ENCODE measurements at regions not wholly inside any gene's neighbourhood (a gene's known extent, or its start where the extent isn't known, plus 50 kb on each side); places are given as distances from the start of the nearest gene placed in this dataset.

DNA sequence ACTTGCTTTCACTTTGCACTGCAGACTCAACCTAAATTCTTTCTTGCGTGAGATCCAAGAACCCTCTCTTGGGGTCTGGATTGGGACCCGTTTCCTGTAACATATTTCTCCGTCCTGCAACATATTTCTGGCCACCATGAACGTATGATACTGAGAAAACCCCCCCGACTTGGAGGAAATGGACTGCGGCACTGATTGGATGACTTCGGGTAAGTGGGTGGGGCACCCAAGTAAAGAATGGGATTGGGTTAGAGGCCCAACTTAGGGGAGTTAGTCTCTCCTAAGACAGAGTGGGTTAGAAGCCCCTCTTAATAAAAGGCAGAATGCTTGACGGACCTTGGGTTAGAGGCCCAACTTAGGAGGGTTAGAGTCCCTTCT is 690.4 kb downstream of the UQCRFS1 start:
- H3K4me3 ChIP-seq (ENCODE audit: low read length), result no peak overlapping the region
- TF ChIP-seq, protein P1, sequence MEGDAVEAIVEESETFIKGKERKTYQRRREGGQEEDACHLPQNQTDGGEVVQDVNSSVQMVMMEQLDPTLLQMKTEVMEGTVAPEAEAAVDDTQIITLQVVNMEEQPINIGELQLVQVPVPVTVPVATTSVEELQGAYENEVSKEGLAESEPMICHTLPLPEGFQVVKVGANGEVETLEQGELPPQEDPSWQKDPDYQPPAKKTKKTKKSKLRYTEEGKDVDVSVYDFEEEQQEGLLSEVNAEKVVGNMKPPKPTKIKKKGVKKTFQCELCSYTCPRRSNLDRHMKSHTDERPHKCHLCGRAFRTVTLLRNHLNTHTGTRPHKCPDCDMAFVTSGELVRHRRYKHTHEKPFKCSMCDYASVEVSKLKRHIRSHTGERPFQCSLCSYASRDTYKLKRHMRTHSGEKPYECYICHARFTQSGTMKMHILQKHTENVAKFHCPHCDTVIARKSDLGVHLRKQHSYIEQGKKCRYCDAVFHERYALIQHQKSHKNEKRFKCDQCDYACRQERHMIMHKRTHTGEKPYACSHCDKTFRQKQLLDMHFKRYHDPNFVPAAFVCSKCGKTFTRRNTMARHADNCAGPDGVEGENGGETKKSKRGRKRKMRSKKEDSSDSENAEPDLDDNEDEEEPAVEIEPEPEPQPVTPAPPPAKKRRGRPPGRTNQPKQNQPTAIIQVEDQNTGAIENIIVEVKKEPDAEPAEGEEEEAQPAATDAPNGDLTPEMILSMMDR (IDR thresholded peaks at IDR 0.05; ENCODE audit: insufficient read depth, low read depth, low read length, missing control alignments), result no peak
- no peak for DNase-seq (ENCODE audit: low read depth)

DNA sequence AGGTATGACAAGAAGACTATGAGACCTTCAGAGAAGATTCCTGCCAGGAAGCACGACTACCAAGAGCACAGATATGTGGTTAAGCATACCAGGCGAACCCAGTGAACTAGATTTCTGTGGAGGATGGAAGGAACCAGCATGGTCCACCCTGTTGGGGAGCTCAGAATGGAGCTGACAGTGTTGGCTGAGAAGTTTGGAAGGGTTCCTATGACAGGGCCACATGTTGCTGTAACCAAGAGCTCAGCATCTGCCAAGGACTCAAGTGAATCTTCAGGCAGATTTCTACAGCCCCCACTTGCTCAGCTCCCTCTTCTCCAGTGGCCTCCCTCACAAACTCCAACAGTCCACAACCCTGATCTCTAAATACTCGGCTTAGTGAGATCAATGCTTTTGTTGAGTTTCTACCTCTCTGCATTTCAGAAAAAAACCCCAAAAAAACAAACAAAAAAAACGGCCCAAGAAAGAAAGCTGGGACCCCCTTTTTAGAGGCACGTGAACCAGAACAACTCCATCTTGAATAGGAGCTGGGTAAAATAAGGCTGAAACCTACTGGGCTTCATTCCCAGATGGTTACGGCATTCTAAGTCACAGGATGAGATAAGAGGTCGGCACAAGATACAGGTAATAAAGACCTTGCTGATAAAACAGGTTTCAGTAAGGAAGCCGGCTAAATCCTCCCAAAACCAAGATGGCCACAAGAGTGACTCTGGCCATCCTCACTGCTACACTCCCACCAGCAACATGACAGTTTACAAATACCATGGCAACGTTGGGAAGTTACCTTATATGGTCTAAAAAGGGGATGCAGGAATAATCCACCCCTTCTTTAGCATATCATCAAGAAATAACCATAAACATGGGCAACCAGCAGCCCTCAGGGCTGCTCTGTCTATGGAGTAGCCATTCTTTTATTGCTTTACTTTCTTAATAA is 691.1 kb downstream of the UQCRFS1 start:
- TF ChIP-seq, protein P1 (IDR thresholded peaks at IDR 0.05; ENCODE audit: insufficient read depth, low read depth, low read length, missing control alignments), result no peak
- H3K4me3 ChIP-seq (ENCODE audit: low read length), result no peak overlapping the region
- no peak for DNase-seq (ENCODE audit: low read depth)

DNA sequence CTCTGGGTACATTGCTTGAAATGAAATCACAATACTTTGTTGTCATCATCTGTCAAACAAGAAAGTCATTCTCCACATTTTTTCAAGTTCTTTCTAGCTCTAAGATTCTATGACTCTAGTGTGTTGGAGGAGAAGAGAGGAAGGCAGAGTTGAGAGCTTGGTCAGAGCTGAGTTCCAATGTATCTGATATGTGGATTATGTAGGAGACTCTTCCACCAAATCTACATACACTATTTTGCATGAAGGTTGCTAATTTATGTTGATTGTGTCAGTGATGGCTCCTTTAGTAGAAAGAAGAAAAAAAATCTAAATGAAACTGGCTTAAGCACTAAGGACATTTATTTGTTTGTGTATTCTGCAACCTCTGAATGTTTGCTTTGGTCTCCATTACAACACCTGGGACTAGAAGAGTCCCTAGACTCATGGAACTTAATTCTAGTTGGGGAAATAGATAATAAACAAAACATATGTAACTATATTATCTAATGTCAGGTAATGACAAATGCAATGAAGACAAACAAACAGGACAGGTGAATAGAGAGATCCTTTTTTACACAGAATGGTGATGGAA is 691.9 kb downstream of the UQCRFS1 start:
- no peak for DNase-seq (ENCODE audit: low read depth)

DNA sequence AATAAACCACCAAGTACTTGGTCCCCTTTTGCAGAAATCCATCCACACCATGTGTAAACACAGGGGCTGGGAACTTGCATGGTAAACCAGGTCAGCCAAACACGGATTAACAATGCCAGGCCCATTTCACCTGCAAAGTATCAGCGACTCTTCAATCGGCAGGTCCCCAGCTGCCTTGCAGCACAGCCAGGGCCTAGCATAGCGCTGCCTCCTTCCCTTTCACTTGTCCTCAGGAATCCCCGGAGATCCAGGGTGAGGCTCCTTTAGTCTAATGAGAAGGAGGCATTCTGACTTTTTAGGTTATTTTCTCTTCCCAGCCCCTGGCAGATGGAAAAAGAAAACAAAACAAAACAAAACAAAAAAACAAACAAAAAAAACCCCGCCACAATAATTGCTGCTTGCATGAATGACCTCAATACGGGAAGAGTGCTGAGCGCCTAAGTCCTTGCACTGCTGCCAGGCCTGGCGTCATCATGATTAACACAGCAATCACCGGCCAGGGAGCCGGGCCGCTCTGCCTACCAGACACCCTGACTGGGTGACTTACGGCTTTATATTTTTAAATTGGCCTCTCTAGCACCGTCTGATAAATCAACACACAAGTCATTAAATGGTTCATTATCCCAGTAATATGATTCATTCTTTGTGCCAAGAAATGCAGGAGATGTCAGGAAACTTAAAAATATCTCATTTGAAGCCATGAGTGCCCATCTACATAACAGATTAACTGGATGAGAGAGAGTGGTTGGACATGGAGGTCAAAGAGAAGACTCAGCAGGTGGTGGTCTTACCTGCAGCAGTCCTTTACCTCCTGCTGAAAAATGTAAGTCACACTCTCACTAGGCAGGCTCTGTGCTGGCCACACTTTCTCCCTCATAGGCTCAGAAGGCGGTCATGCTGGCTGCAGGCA is 692.7 kb downstream of the UQCRFS1 start:
- DNase-seq (ENCODE audit: low read depth), result no peak

More for the DNA sequence above, 691.9 kb downstream of the UQCRFS1 start:
- TF ChIP-seq, protein P1 (IDR thresholded peaks at IDR 0.05; ENCODE audit: insufficient read depth, low read depth, low read length, missing control alignments), result no peak
- H3K4me3 ChIP-seq (ENCODE audit: low read length), result no peak overlapping the region

DNA sequence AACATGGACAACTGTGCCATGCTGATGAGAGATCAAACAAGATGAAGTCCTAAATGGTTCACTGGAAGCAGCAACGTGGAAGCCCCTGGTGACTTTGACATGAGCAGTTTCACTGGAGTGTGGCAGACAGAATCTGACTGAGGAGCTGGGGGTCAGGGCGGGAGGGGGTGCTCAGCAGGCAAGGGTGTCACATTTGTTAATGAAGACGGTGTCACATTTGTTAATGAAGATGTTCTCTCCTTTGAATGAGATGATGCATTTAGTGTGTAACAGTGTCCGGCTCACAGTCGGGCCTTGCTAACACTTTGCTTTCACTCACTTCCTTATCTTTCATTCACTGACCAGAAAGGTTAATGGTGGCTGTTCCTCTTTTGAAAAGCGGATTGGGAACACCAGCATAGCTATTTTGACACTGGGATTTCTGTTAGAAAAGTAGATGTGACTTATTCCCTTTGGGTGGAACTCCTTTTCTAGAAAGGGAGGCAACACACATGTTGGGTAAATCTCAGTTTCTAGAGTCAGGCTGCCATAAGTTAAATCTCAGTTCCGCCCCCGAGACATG is 693.7 kb downstream of the UQCRFS1 start:
- DNase-seq (ENCODE audit: low read depth), result no peak
- TF ChIP-seq, protein P1 (IDR thresholded peaks at IDR 0.05; ENCODE audit: insufficient read depth, low read depth, low read length, missing control alignments), result no peak

More for the DNA sequence above, 692.7 kb downstream of the UQCRFS1 start:
- no peak overlapping the region for H3K4me3 ChIP-seq (ENCODE audit: low read length)
- TF ChIP-seq, protein P1 (IDR thresholded peaks at IDR 0.05; ENCODE audit: insufficient read depth, low read depth, low read length, missing control alignments), result no peak

DNA sequence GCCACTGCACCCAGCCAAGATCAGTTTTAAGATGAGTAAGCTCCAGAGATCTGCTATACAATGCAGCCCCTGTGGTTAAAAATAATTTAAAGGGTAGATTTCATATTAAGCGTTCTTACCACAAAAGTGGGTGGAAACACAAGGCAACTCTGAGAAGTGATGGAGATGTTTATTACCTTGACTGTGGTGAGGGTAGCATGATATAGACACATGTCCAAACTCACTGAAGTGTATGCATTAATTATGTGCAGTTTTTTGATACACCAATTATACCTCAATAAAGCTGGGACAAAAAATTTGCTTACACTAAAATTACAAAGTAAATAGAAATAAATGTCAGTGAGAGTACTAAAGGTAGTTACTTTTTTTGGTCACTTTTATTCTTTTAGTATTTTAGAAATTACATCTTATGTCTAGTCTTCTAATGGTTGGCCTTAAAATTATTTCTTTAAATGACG is 696.5 kb downstream of the UQCRFS1 start:
- no peak overlapping the region for H3K4me3 ChIP-seq (ENCODE audit: low read length)
- DNase-seq (ENCODE audit: low read depth), result no peak
- TF ChIP-seq, protein P1 (IDR thresholded peaks at IDR 0.05; ENCODE audit: insufficient read depth, low read depth, low read length, missing control alignments), result no peak

More for the DNA sequence above, 693.7 kb downstream of the UQCRFS1 start:
- no peak overlapping the region for H3K4me3 ChIP-seq (ENCODE audit: low read length)

All from epithelial cell of esophagus (primary cell).